SKM-1 (cell line): ENCODE measurements at regions not wholly inside any gene's neighbourhood (a gene's known extent, or its start where the extent isn't known, plus 50 kb on each side); places are given as distances from the start of the nearest gene placed in this dataset.
"Not testable (repeated sequence)": the region's sequence is repeated elsewhere in the genome, so short reads cannot be mapped to it uniquely, and the experiment has no call there.

Source experiments
- DNase-seq: peaks from one replicate; lab custom pipeline; 2025; ENCODE audit not compliant: unreplicated experiment; lab: John Stamatoyannopoulos, UW

GRCh38 chr19:29015569-29015968 lies 197.4 kb downstream of the UQCRFS1 start:
- DNase-seq = no peak

GRCh38 chr19:29014857-29015436 lies 198.0 kb downstream of the UQCRFS1 start:
- no peak for DNase-seq

GRCh38 chr19:29013988-29014387 lies 199.0 kb downstream of the UQCRFS1 start:
- no peak for DNase-seq

GRCh38 chr19:29013325-29013724 lies 199.6 kb downstream of the UQCRFS1 start:
- no peak for DNase-seq

DNA sequence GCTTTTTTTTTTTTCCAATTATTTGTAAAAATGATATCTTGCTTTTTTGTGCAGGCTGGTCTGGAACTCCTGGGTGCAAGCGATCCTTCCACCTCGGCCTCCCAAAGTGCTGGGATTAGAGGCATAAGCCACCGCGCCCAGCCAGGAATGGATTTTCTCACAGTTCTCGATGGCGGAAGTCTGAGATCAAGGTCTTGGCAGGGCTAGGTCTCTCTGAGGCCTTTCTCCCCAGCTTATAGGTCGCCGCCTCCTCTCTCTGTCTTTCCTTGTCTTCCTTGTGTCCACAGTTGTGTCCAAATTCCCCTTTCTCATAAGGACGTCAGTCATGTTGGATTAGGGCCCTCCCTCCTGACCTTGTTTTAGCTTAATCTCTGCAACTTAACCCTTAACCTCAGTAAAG lies 200.5 kb downstream of the UQCRFS1 start:
- no peak for DNase-seq

- no peak for DNase-seq
These were observed 202.7 kb downstream of the UQCRFS1 start for GRCh38 chr19:29010276-29010675.

- DNase-seq = no peak
These were observed 206.8 kb downstream of the UQCRFS1 start for GRCh38 chr19:29006057-29006735.

DNA sequence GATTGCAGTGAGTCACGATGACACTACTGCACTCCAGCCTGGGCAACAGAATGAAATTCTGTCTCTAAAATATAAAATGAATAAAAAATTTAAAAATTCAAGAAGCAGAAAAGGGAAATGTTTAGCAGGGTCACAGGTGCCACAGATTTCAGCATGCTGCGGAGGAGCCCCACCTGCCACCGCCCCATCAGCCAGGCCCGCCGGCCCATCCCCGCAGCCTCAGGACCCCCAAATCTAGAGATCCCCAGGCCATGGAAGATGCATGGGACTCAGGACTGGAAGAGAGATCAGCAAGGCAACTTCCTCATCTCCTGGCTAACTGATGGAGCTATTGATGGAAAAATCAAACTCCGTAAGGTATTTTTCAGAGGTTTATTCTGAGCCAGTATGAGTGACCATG lies 208.2 kb downstream of the UQCRFS1 start:
- no peak for DNase-seq

DNA sequence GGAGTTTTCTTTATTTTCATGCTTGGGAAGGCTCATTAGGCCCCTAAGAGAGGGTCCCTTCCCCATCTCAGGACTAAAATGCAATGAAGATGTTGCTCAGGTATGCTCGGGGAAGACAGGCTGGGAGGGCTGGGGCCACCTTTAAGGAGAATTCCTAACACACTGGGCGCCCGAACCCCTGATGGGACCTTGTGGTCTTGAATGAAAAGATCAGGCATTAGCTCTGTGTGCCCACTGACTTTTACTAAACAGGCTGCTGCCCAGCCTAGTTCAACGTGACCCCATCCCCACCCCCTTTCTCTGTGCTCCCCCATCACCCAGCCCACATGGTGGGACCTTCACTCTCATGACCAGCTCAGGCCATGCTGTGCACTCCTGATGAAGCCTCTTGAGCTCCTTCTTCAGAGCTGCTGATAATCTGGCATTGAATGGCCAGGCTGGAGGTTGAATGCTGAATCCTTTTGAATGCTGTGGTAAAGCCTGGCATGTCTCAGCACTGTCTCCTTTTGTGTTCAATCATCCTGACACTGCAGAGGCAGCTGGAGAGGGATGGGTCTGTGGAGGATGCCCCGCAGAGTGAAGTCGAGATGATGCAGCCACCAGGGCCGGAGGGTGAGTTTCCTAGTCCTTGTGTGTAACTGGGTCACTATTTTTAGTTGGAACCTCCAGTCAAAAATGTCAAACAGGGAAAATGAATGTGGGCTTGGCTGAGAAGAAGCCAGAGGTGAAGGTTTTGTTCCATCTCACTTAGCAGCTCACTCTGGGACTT lies 209.1 kb downstream of the UQCRFS1 start:
- DNase-seq = no peak

GRCh38 chr19:29002336-29002735 lies 210.6 kb downstream of the UQCRFS1 start:
- DNase-seq = no peak

DNA sequence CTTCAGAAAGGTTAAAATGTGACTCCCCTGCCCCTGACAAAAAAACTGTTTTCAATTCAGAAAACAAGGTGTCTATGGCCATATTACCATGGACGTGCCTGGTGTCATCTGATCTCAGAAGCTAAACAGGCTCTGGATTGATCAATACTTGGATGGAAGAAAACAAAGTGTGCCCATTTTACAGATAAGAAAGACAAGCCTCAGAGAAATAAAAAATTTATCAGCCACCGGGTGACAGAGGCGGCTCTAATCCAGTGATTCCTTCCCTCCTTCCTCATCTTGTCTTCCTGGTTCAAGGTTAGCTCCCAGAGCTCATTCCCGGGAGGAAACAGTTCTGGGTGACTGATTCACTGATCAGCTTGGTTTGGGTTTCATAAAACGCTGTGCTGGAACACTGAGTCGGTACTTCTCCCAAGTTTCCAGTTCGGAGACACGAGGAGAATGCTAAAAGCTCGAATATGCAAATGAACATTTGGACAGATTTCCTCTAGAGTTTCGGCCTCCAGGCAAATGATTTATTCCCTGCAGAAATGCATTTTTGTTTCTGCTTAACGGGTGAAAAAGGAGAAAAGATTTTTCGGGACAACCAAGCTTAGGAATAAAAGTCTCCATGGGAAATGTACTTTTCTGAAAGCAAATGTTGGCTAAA lies 211.2 kb downstream of the UQCRFS1 start:
- no peak for DNase-seq

DNA sequence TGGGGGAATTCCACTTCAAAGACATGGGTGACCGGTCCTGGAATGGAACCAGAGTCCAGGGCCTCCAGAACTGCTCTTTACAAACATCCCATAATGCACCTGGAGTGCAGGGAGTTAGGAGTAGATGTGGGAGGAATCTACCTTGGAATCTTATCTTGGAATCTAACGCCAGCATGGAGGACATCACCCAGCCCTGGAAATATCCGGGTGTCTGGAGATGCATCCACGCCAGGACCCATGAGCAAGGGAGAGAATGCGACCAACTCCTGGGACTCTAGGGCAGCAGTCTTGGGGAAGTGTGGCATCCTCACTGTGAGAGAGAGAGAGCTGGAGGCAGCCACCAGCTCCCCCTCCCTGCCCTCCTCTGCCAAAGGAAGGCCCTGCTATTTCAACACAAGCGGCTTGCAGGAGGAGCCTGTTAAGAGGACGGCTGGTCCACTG lies 211.8 kb downstream of the UQCRFS1 start:
- DNase-seq = no peak

DNA sequence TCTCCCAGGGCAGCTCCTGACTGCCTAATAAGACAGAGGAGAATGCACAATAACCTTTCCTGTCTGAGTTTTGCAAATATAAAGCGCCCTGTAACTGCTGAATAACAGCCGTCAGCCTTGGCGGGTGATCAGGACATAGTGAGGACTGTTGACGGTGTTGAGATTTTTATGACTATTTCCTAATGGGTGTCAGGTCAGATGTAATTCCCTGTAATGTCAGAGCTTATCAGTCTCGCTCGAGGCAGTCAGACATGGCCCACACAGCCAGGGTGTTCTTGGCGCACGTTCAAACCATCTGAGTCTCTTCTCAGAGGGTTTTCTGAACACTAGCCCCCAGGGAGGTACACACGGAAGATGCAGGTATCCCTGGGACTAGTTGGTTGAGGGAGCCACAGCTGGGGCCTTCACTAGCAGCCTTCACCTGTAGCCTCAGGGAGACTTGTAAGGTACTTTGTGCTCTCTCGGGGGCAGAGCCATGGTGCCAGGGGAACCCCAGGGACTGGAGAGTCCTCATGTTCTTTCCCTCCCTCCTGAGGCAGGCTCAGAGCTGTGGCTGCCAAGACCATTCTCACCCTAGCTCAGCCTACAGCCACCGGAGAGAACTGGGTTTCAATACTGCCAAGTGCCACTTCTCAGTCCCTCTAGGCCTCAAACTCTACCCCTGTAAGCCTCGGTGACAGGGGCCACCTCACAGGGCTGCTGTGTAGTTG lies 213.1 kb downstream of the UQCRFS1 start:
- no peak for DNase-seq

- no peak for DNase-seq
These were observed 214.0 kb downstream of the UQCRFS1 start for GRCh38 chr19:28998974-28999373.

DNA sequence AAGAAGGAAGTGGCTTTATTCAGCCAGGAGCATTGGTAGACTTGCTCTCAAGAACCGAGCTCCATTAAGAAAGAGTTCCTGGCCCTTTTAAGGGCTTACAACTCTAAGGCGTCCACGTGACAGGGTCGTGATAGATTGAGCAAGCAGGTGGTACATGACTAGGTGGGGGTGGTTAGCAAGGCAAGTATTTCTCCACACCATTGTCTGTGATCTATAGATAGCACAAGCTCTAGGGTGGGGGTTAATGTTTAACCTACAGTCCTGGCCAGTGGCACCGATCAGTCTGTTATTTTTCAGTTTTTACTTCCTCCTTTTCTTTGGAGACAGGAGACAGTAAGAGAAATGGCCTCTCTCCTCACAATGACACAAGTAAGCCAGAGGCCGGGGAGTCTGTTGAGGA lies 215.1 kb downstream of the UQCRFS1 start:
- not testable (repeated sequence) for DNase-seq

GRCh38 chr19:28990522-28990921 lies 222.4 kb downstream of the UQCRFS1 start:
- no peak for DNase-seq

DNA sequence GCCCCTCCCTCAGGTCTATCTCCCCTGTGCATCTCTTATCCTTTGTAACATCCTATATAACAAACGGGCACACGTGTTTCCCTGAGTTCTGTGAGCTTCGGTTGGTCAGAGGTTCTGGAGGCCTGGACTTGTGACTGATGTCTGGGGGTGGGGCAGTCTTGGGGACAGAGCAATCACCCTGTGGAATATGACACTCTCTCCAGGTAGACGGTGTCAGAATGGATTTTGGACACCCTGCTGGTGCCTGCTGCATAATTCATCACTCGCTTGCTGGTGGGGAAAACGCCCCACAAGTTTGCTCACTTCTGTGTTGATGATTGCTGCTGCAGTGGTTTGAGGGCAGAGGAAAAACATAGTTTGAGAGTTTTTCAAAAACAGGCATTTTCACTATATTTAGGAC lies 223.2 kb downstream of the UQCRFS1 start:
- no peak for DNase-seq

DNA sequence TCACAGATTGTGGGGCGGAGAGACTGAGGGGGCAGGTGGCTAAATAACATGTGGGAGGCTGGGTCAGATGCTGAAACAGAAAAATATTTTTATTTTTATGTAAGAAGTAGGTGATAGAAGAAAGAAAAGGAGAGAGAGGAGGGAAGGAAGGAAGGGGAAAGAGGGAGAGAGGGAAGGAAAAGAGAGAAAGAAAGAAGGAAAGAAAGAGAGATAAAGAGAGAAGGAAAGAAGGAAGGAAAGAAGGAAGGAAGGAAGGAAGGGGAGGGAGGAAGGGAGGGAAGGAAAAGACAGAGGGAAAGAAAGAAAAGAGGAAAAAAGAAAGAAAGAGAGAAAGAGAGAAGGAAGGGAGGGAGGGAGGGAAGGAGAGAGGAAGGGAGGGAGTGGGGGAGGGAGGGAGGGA lies 224.9 kb downstream of the UQCRFS1 start:
- no peak for DNase-seq

DNA sequence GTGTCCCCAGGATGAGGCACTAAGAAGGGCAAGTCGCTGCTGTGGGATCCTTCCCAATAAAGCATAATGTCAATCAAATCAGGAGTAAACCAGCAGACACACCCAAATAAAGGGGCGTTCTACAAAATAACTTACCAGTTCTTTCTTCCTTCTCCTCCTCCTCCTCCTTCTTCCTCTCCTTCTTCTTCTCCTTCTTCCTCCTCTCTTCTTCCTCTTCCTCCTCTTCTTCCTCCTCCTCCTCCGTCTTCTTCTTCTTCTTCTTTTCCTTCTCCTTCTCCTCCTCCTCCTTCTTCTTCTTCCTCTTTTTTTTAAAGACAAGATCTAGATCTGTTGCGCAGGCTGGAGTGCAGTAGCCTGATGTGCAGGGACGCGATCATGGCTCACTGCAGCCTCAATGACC lies 225.8 kb downstream of the UQCRFS1 start:
- no peak for DNase-seq

DNA sequence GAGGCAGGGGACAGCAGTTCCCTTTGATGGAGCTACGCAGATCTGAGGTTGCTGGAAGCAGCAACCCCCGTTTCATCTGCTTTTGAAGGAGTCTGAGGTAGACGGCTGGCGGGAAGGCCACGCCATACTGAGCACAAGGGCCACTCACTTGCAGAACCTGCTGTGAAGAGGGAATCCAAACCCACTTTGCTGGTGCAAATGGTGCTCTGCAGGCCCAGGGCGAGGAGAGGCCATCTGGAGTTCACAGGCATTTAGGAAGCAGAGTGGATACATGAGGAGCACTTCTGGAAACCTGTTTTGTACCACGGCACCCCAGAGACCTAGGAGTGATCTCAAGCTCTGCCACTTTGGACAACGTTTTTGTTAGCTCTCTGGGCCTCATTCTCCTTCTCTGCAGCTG lies 227.8 kb downstream of the UQCRFS1 start:
- DNase-seq = no peak

- DNase-seq = no peak
These were observed 228.6 kb downstream of the UQCRFS1 start for GRCh38 chr19:28984315-28984714.
